Upper lobe of left lung (tissue), 4 donors: ENCODE measurements at regions not wholly inside any gene's neighbourhood (a gene's known extent, or its start where the extent isn't known, plus 50 kb on each side); places are given as distances from the start of the nearest gene placed in this dataset.

Experiments
- CTCF ChIP-seq, 6 experiments: fragments of 450-650 bp in 4 of 6; fragments of 200-600 bp in 2 of 6; sonication (generic) in 2 of 6; IDR thresholded peaks; one replicate each; pipeline ENCODE4 v1.5.1; 2016 to 2019; ENCODE audit warnings: antibody characterized with exemption in 6 of 6
- EP300 ChIP-seq, 4 donors: sonication (generic); formaldehyde crosslinking; IDR thresholded peaks; one replicate each; pipeline ENCODE4 v1.5.1; 2017; ENCODE audit warnings: antibody characterized with exemption in 4 of 4, control low read depth in 2 of 4
- POLR2A ChIP-seq, 4 donors: fragments of 450-650 bp; IDR thresholded peaks; one replicate each; pipeline ENCODE4 v1.5.1; 2016 to 2017; ENCODE audit warnings: antibody characterized with exemption in 4 of 4, mild to moderate bottlenecking in 2 of 4
- POLR2AphosphoS5 ChIP-seq, 2 donors: sonication (generic); formaldehyde crosslinking; IDR thresholded peaks; one replicate each; pipeline ENCODE4 v1.5.1; 2017; ENCODE audit warnings: antibody characterized with exemption in 2 of 2

DNA sequence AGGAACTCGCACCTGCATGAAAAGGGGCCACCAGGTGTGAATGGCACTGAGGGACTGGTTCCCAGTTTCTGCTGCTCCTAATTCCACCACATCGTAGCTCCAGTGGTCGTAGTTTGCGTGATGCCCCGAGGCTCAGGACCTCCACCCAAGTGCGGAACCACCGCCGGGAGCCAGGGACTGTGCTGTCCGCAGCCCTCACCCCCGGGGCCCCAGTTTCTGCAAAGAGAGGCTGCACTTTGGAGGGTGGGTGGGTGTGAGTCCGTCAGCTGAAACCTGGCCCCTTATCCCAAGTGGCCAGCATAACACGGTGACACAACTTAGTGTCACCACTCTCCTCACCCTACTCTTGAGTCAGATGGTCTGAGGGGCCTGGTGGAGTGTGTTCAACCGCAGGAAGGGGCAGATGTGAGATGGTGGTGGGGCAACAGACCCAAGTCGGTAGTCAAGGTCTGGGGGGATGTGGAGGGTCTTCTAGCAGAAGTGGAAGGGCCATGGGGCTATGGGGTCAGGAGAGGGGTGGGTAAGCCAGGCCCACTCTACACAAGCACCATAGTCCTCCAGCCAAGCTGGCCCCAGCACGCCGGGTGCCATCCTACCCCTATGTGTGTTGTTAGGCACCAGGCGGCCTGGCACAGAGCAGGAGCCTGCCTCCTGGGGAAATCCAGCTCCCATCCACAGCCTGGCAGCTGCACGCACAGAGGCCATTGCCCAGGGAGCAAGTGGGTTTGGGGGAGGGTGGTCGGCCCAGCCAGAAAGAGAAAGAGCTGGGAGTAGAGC, 1301.6 kb downstream of the UQCRFS1 start:
- TF ChIP-seq CTCF (IDR thresholded peaks at IDR 0.05) (no peak), POLR2AphosphoS5 (IDR thresholded peaks at IDR 0.05) (no peak), POLR2A (IDR thresholded peaks at IDR 0.05) (no peak), EP300 (IDR thresholded peaks at IDR 0.05) (no peak)
